CD14-positive monocyte (primary cell): ENCODE measurements at regions not wholly inside any gene's neighbourhood (a gene's known extent, or its start where the extent isn't known, plus 50 kb on each side); places are given as distances from the start of the nearest gene placed in this dataset.

ENCODE experiments used
- DNase-seq, 3 donors: peaks; one replicate each; pipeline ENCODE4 v3.0.0-alpha.2; 2011 to 2022
- H2AFZ ChIP-seq: 2 replicates; pipeline ENCODE4 v1.6.0; 2012; ENCODE audit warnings: mild to moderate bottlenecking, low read depth, low read length, inconsistent platforms; ENCODE audit not compliant: insufficient read depth, poor library complexity, severe bottlenecking
- H3K27ac ChIP-seq, 2 donors: 1 replicate in 1 of 2; 2 replicates in 1 of 2; pipeline ENCODE4 v1.5.1; 2012 to 2013; ENCODE audit warnings: low read length in 2 of 2, control low read depth in 1 of 2, inconsistent platforms in 1 of 2, low read depth in 1 of 2, mild to moderate bottlenecking in 1 of 2
- H3K27me3 ChIP-seq, 2 donors: one replicate each; pipeline versions ENCODE4 v1.6.0 to v1.6.1; 2011 to 2013; ENCODE audit warnings: low read length in 2 of 2; ENCODE audit not compliant: control insufficient read depth in 2 of 2, insufficient read depth in 2 of 2
- H3K36me3 ChIP-seq, 2 donors: replicated peaks in 1 of 2; 1 replicate in 1 of 2; 2 replicates in 1 of 2; pipeline versions ENCODE4 v1.5.1 to v1.6.1; 2012 to 2013; ENCODE audit warnings: low read length in 2 of 2, control low read depth in 1 of 2, inconsistent platforms in 1 of 2, mild to moderate bottlenecking in 1 of 2; ENCODE audit not compliant: insufficient read depth in 2 of 2, control insufficient read depth in 1 of 2
- H3K4me1 ChIP-seq, 2 donors: 1 replicate in 1 of 2; 2 replicates in 1 of 2; pipeline versions ENCODE4 v1.5.1 to v1.6.1; 2012 to 2013; ENCODE audit warnings: low read length in 2 of 2, control low read depth in 1 of 2, inconsistent platforms in 1 of 2, mild to moderate bottlenecking in 1 of 2, moderate library complexity in 1 of 2; ENCODE audit not compliant: insufficient read depth in 2 of 2, control insufficient read depth in 1 of 2
- H3K4me2 ChIP-seq: replicated peaks from 2 replicates; pipeline ENCODE3; 2012; ENCODE audit warnings: low read length, moderate library complexity, mild to moderate bottlenecking; ENCODE audit not compliant: poor library complexity, severe bottlenecking; ENCODE audit errors: extremely low read depth
- H3K4me3 ChIP-seq, 3 experiments: fragments of 200-600 bp in 1 of 3; sonication (generic) in 1 of 3; replicated peaks in 1 of 3; 1 replicate in 2 of 3; 2 replicates in 1 of 3; pipeline ENCODE4 v1.5.1; 2011 to 2013; ENCODE audit warnings: low read length in 3 of 3, mild to moderate bottlenecking in 3 of 3, control low read depth in 2 of 3, low read depth in 2 of 3, inconsistent platforms in 1 of 3, moderate library complexity in 1 of 3
- H3K79me2 ChIP-seq: 2 replicates; pipeline ENCODE4 v1.6.0; 2012; ENCODE audit warnings: mild to moderate bottlenecking, control low read depth, inconsistent platforms, low read length, moderate library complexity; ENCODE audit not compliant: insufficient read depth
- H3K9ac ChIP-seq: 2 replicates; pipeline ENCODE4 v1.6.0; 2017; ENCODE audit warnings: low read length, mild to moderate bottlenecking; ENCODE audit not compliant: insufficient read depth, poor library complexity, severe bottlenecking
- H3K9me3 ChIP-seq, 2 donors: replicated peaks in 1 of 2; 1 replicate in 1 of 2; 2 replicates in 1 of 2; pipeline versions ENCODE4 v1.5.1 to v1.6.1; 2012 to 2013; ENCODE audit warnings: low read length in 2 of 2, control low read depth in 1 of 2; ENCODE audit not compliant: control insufficient read depth in 1 of 2, insufficient read depth in 1 of 2
- H4K20me1 ChIP-seq: 2 replicates; pipeline ENCODE4 v1.6.0; 2012; ENCODE audit warnings: mild to moderate bottlenecking, low read length, control low read depth, moderate library complexity; ENCODE audit not compliant: insufficient read depth
- H3K27ac Mint-ChIP-seq, 7 donors: one replicate each; pipeline ENCODE4 v1.8.0; 2020; ENCODE audit warnings: mild to moderate bottlenecking in 7 of 7, mixed read lengths in 7 of 7, moderate library complexity in 6 of 7, inconsistent platforms in 2 of 7
- H3K27me3 Mint-ChIP-seq, 3 donors: one replicate each; pipeline ENCODE4 v1.8.0; 2021 to 2022; ENCODE audit warnings: low read depth in 3 of 3, mild to moderate bottlenecking in 3 of 3, mixed read lengths in 3 of 3, moderate library complexity in 3 of 3, inconsistent platforms in 1 of 3
- H3K36me3 Mint-ChIP-seq, 2 donors: one replicate each; pipeline ENCODE4 v1.8.0; 2020; ENCODE audit warnings: mixed read lengths in 2 of 2, inconsistent platforms in 1 of 2, mild to moderate bottlenecking in 1 of 2
- H3K4me1 Mint-ChIP-seq: one replicate; pipeline ENCODE4 v1.8.0; 2020; ENCODE audit warnings: mild to moderate bottlenecking, mixed read lengths
- H3K4me3 Mint-ChIP-seq, 2 donors: one replicate each; pipeline ENCODE4 v1.8.0; 2020; ENCODE audit warnings: mild to moderate bottlenecking in 2 of 2, mixed read lengths in 2 of 2, moderate library complexity in 1 of 2
- H3K9me3 Mint-ChIP-seq, 7 donors: one replicate each; pipeline ENCODE4 v1.8.0; 2020 to 2022; ENCODE audit warnings: mixed read lengths in 7 of 7, mild to moderate bottlenecking in 6 of 7, moderate library complexity in 6 of 7, inconsistent platforms in 2 of 7
- WGBS: methylation state at CpG from one replicate; pipeline ENCODE4 v1.1.5; 2013; ENCODE audit warnings: missing lambda C conversion rate; ENCODE audit not compliant: insufficient coverage; 5-methylcytosine and 5-hydroxymethylcytosine counted together
- intact Hi-C, 2 donors: fragments of 100-400 bp; cut with micrococcal nuclease; formaldehyde crosslinking; loops; one replicate each; pipeline versions ENCODE4 v1.15.0 to v1.15.1; 2023
- TF ChIP-seq, protein P1 (sequence below): fragments of 200-600 bp; IDR thresholded peaks from one replicate; pipeline ENCODE4 v1.8.0; 2022; ENCODE audit warnings: antibody characterized with exemption, mild to moderate bottlenecking

DNA sequence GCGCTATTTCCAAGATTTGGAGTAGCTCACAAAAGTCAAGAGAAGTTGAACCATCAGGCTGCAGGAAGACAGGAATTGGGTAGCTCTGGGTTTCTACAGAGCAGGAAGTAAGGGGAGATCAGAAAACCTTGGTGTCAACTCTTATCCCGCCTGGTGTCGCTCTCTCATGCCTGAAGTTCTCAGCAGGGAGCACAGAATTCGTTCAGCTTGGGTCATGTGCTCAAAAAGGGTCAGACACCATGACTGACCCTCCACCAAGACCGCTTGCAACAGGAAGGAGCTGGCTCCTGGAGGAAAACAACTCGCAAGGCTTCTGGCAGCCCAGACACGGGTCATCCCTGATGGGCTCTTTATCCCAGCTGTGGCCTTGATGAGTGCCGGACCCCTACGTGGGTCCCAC, 93.7 kb upstream of the MSX1 start:
- Mint-ChIP-seq H3K9me3 (peaks cover 3 to 12% (median 8%) of the 10 kb centered on the region in 7 donors), H3K4me3 (no peak overlapping the region), H3K27me3 (peaks cover 14 to 31% (median 20%) of the 10 kb centered on the region in 3 donors), H3K27ac (no peak overlapping the region), H3K36me3 (no peaks in the 10 kb centered on the region), H3K4me1 (peaks cover 8% of the 10 kb centered on the region)
- Histone ChIP-seq H3K27ac (no peak overlapping the region), H2AFZ (no peak overlapping the region), H3K36me3 (no peaks in the 10 kb centered on the region), H4K20me1 (no peaks in the 10 kb centered on the region), H3K9ac (no peak overlapping the region), H3K79me2 (no peaks in the 10 kb centered on the region), H3K4me3 (no peak overlapping the region), H3K4me2 (no peak overlapping the region), H3K4me1 (no peaks in the 10 kb centered on the region), H3K27me3 (peaks cover 0 to 6% of the 10 kb centered on the region in 2 donors), H3K9me3 (peaks cover 0 to 19% of the 10 kb centered on the region in 2 donors)
- intact Hi-C loops = no loop called here
- TF ChIP-seq, protein P1, sequence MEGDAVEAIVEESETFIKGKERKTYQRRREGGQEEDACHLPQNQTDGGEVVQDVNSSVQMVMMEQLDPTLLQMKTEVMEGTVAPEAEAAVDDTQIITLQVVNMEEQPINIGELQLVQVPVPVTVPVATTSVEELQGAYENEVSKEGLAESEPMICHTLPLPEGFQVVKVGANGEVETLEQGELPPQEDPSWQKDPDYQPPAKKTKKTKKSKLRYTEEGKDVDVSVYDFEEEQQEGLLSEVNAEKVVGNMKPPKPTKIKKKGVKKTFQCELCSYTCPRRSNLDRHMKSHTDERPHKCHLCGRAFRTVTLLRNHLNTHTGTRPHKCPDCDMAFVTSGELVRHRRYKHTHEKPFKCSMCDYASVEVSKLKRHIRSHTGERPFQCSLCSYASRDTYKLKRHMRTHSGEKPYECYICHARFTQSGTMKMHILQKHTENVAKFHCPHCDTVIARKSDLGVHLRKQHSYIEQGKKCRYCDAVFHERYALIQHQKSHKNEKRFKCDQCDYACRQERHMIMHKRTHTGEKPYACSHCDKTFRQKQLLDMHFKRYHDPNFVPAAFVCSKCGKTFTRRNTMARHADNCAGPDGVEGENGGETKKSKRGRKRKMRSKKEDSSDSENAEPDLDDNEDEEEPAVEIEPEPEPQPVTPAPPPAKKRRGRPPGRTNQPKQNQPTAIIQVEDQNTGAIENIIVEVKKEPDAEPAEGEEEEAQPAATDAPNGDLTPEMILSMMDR = no peak
- WGBS = 89% methylated on average over 6 of the region's 9 CpGs
- DNase-seq = no peak

DNA sequence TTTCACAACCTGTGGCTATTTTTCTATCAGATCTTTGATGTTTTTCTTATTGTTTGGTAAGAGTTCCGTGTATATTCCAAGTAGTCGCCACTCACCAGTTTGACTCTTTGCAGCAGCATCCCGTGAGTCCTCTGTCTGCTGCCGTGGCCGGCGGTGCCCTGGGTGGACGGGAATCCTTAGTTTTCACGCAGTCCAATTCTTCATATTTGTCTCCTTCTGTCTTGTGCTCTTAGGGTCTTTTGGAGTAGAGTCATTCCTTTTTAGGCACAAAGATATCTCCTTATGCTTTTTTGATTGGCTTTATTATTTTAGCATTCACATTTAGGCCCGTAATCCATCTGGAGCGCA, 94.9 kb upstream of the MSX1 start:
- peaks cover 0 to 6% of the 10 kb centered on the region in 2 donors for H3K27me3 ChIP-seq
- 100% methylated on average over 4 of the region's 10 CpGs for WGBS
- H3K4me3 Mint-ChIP-seq = no peak overlapping the region
- H3K4me2 ChIP-seq = no peak overlapping the region
- no peak overlapping the region for H3K27ac Mint-ChIP-seq
- no peaks in the 10 kb centered on the region for H3K79me2 ChIP-seq
- DNase-seq = no peak
- H3K9me3 Mint-ChIP-seq = peaks cover 3 to 12% (median 8%) of the 10 kb centered on the region in 7 donors
- peaks cover 0 to 19% of the 10 kb centered on the region in 2 donors for H3K9me3 ChIP-seq
- no peaks in the 10 kb centered on the region for H3K4me1 ChIP-seq
- no peak overlapping the region for H2AFZ ChIP-seq
- H3K36me3 ChIP-seq = no peaks in the 10 kb centered on the region
- no peaks in the 10 kb centered on the region for H4K20me1 ChIP-seq
- no peaks in the 10 kb centered on the region for H3K36me3 Mint-ChIP-seq
- H3K27ac ChIP-seq = no peak overlapping the region
- H3K4me3 ChIP-seq = no peak overlapping the region
- H3K9ac ChIP-seq = no peak overlapping the region
- TF ChIP-seq, protein P1 = no peak
- H3K4me1 Mint-ChIP-seq = peaks cover 8% of the 10 kb centered on the region
- H3K27me3 Mint-ChIP-seq = peaks cover 16 to 33% (median 20%) of the 10 kb centered on the region in 3 donors
- intact Hi-C loops = no loop called here
